GM03348 (cell line): ENCODE measurements at regions not wholly inside any gene's neighbourhood (a gene's known extent, or its start where the extent isn't known, plus 50 kb on each side); places are given as distances from the start of the nearest gene placed in this dataset.

Experiments used
- DNase-seq: peaks from one replicate; pipeline ENCODE4 v3.0.0; 2012; ENCODE audit warnings: low spot score

GRCh38 chr2:120477198-120477597 is 131.3 kb downstream of the INHBB start:
- DNase-seq: no peak

- no peak for DNase-seq
These were observed 132.0 kb downstream of the INHBB start for GRCh38 chr2:120477831-120478481.

- no peak for DNase-seq
These were observed 134.5 kb downstream of the INHBB start for GRCh38 chr2:120480346-120480902.

- DNase-seq: no peak
These were observed 135.0 kb downstream of the INHBB start for GRCh38 chr2:120480903-120481445.

- DNase-seq: no peak
These were observed 135.7 kb downstream of the INHBB start for GRCh38 chr2:120481446-120482194.

- no peak for DNase-seq
These were observed 136.4 kb downstream of the INHBB start for GRCh38 chr2:120482334-120482733.

GRCh38 chr2:120483355-120483754 is 137.4 kb downstream of the INHBB start:
- no peak for DNase-seq

- DNase-seq: no peak
These were observed 139.2 kb downstream of the INHBB start for GRCh38 chr2:120485096-120485495.

GRCh38 chr2:120486441-120486840 is 140.5 kb downstream of the INHBB start:
- DNase-seq: no peak

- DNase-seq: no peak
These were observed 141.0 kb downstream of the INHBB start for GRCh38 chr2:120486946-120487345.

GRCh38 chr2:120488531-120488930 is 142.6 kb downstream of the INHBB start:
- DNase-seq: no peak

- no peak for DNase-seq
These were observed 143.1 kb downstream of the INHBB start for GRCh38 chr2:120489023-120489422.

- DNase-seq: no peak
These were observed 144.3 kb downstream of the INHBB start for GRCh38 chr2:120490091-120490798.

GRCh38 chr2:120491111-120491625 is 145.2 kb downstream of the INHBB start:
- DNase-seq: no peak

GRCh38 chr2:120493231-120493630 is 147.3 kb downstream of the INHBB start:
- DNase-seq: no peak

GRCh38 chr2:120494446-120494845 is 148.5 kb downstream of the INHBB start:
- no peak for DNase-seq

- DNase-seq: no peak
These were observed 149.7 kb downstream of the INHBB start for GRCh38 chr2:120495586-120495985.

- no peak for DNase-seq
These were observed 150.3 kb downstream of the INHBB start for GRCh38 chr2:120496235-120496634.

- DNase-seq: no peak
These were observed 150.8 kb downstream of the INHBB start for GRCh38 chr2:120496759-120497158.

GRCh38 chr2:120497261-120497977 is 151.5 kb downstream of the INHBB start:
- no peak for DNase-seq

GRCh38 chr2:120498121-120498520 is 152.2 kb downstream of the INHBB start:
- no peak for DNase-seq
